T follicular helper cell (primary cell): ENCODE measurements at regions not wholly inside any gene's neighbourhood (a gene's known extent, or its start where the extent isn't known, plus 50 kb on each side); places are given as distances from the start of the nearest gene placed in this dataset.
"Not testable (repeated sequence)": the region's sequence is repeated elsewhere in the genome, so short reads cannot be mapped to it uniquely, and the experiment has no call there.

Experiments used
- DNase-seq: peaks from one replicate; pipeline ENCODE4 v3.0.0-alpha.2; 2020; ENCODE audit warnings: low read depth

DNA sequence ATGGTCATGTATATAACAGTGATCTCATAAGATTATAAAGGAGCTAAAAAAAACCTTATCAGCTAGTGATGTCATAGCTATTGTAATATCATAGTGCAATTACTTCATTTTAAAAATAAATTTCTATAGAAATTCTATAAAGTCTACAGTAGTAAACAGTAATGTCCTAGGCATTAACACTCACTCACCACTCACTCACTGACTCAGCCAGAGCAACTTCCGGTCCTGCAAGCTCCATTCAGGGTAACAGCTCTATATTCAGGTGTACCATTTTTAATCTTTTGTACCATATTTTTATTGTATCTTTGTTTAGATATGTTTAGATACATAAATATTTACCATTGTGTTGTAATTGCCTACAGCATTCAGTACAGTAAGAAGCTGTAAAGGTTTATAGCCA, 524.4 kb upstream of the CDH5 start:
- DNase-seq: no peak

DNA sequence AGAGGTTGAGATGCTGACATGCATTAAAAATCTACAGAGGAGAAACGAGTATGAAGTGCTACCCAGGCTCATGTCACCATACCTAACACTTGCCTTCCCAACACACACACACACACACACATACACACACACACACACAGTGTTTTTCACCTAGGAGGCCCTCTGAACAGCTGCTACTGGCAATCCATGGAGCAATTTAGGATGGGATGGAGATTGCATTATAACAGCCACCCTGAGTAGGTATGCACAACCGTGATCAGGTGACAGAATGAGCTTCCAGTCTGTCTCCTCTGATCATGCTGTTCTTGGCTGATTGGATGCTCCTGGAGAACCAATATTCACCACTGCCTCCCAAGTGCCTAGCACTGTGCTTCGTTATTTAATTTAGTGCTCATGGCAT, 528.5 kb upstream of the CDH5 start:
- DNase-seq: no peak

DNA sequence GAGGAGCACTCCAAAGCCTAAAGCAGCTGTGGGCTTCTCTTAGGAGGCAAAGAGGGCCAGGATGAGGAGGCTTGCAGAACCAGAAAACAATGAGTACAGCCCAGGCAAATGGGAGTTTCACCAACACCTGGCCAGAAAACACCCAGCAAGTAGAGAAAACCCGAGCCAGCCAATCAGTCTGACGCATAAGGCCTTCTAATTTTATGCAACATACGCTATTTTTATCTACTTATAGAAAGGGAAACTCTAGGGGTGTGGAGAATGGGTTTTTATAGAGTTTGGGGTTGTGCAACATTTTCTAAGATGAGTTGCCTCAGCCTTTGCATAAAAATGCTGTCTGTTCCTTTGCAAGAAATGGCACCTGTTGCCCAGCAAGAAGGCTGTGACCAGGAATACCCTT, 529.0 kb upstream of the CDH5 start:
- DNase-seq: no peak

DNA sequence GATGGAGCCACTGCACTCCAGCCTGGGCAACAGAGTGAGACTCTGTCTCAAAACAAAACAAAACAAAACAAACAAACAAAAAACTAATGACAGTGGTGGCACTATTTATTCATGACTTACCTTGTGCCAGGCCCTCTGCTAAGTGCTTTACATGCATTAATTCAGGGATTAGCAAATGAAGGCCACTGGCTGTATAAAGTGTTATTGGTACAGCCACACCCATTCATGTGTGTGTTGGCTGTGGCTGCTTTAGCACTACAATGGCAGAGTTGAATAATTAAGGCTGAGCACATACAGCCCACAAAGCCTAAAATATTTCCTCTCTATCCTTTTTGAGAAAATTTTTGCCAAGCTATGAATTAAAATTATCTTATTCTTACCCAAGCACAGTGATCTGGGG, 531.8 kb upstream of the CDH5 start:
- no peak for DNase-seq

DNA sequence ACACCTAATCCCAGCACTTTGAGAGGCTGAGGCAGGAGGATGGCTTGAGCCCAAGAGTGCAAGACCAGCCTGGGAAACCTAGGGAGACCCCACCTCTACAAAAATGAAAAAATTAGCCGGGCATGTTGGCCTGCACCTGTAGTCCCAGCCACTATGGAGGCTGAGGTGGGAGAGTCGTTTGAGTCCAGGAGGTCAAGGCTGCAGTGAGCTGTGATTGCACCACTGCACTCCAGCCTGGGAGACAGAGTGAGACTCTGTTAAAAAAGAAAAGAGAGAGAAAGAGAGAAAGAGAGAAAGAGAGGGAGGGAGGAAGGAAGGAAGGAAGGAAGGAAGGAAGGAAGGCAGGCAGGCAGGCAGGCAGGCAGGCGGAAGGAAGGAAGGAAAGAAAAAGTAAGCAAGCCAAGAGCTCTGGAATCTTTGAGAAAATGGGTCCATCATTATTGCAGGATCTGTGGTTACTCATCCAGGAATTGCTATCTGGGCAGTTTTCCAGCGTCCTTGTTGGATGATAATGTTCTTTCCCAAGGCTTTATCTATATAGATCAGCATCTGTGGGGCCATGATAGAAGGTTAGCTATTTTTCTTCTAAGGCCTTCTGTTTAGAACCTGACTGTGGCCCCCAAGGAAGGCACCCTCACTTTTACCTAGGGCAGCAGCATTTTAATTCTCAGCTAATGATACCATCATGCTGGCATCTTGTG, 533.2 kb upstream of the CDH5 start:
- DNase-seq: no peak

DNA sequence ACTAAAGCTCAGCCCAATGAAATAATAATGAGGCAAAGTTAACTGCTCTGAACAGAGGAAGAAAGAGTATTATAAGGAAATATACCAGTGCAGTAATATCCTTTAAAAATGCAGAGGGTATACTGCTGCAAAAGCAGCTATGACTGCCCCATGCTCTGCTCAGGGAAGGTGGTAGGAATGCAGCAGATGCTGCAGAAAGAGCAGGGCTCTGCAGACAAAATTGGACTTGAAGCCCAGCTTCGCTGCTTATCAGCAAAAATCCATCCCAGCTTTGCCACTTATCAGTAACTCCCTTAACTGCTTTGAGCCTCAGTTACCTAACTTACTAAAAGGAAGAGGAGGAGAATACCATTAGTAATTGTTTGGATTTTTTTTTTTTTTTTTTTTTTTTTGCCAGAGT, 533.8 kb upstream of the CDH5 start:
- no peak for DNase-seq

DNA sequence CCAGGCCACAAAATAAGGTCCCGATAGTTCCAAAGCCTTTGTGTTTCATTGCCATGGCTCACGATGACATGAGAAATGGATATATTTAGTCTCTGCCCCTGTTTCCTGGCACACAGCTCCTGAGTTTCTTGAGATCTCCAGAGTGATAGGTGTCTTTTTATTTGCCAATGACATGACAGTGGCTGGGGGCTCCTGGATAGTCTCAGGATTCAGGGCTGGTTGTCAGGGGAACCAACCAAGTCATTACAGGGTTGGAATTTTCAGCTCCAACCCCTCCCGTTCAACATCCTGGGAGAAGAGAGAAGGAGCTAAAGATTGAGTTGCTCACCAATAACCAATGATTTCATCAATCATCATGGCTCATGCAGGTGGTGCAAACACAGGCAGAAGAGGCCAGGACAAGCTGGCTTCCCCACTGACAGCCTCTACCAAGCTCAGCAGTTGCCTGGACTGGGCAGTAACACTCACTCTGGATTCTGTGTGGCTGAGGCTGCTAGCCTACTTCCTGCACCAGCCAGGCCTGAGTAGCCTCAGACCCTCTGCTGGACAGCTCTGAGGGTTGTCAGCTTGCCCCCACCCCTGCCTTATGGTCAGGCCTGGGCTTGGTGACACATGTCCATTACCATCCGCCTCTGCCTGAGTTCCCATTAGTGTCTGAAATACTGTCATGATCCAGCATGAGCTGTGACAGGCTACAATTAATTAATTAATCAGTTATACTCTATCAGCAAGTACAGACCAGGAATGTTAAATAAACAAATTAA, 534.4 kb upstream of the CDH5 start:
- no peak for DNase-seq

DNA sequence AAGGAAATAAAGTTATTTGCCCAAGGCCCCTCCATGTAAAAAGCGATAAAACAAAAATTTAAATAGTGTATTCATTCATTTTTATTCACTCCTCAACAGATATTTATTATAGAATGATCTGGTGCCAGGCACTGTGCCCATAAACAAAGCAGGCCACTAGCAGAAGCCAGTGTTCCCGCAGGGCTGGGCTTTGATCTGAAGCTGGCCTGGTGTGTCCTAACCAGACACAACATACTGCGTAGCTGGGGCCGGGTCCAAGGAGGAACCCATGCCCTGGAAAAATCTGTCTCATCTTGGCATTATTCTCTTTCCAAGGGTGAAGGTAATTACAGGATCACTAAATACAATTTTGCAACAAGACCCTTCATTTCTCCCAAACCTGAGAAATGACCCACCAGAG, 537.4 kb upstream of the CDH5 start:
- no peak for DNase-seq

DNA sequence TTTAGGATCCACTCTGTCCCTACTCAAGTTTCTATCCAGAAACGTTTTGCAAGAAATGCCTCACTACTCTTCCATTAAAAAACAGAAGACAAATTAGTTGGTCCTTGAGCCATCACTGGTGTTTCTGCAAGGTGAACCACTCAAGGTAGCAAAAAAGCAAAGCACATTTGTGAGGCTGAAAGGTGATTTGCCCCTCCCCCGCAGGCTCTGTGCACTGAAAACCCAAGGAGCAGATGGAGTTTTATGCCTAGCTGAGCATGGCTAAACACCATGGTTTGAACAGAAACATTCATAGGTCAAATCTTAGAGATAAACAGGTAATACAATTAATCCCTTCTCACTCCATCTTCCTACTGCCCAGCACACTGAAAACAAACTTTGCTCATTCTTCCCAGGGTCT, 538.2 kb upstream of the CDH5 start:
- DNase-seq: no peak

DNA sequence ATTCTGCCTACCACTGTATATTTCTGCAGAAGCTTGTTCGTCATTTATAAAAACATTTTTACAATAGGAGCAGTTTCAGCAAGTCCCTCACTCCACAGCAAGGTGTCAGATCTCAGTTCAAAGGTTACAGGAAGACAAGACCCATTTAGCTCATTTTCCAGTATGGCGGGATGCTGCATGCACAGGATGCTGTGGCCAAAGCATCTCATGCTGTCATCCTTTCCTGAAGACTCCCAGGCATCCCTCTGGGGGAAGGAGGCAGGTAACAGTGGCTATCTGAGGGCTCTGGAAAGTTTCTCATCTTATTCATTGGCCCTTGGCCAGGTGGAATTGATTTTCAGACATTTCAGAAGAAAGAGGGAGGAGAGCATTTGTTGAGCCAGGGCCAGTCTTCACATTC, 539.3 kb upstream of the CDH5 start:
- DNase-seq: no peak

DNA sequence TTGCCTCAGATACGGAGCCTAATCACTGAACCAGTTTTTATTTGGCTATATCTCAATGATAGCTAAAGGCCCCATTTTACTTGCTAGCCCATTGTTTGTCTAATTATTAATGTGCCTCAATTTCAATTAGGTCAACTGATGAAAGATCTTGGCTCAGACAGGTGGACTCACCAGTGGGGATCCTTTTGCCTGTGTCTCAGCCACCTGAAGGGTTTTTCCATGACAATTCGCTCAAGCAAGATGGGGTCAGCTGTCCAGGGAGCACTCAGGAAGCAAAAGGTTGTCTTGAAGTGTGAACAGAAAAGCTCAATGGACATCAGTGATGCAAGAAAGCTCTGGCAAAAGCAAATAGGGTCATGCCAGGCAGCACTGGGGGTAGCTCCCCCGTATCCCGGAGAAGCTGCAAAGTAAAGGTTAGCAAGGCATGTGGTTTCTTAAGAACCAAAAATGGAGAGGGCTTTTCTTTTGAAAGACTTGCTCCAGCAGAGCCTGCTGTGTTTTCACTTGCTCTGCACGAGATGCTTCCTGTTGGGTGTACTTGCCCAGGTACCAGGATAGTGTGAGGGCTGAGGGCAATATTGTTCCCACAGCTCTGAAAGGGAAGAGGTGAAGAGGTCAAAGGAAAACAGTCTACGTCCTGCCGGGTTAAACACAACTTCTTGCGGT, 541.2 kb upstream of the CDH5 start:
- no peak for DNase-seq

DNA sequence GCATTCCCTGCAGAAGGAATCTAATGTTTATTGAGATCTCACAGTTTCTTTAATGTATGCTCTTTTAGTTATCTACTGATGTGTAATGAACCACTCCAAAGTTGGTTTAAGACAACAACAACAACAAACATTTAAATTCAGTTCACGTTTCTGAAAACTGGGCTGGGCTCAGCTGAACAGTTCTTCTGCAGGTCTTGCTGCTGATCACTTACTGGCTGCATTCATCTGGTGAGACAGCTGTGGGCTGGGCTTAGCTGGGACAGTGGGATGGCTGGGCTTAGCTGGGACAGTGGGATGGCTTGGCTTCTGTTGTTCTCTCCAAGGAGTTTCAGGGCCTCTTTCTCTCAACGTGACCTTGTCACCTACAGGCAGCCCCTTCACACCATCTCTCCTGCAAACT, 544.3 kb upstream of the CDH5 start:
- no peak for DNase-seq

DNA sequence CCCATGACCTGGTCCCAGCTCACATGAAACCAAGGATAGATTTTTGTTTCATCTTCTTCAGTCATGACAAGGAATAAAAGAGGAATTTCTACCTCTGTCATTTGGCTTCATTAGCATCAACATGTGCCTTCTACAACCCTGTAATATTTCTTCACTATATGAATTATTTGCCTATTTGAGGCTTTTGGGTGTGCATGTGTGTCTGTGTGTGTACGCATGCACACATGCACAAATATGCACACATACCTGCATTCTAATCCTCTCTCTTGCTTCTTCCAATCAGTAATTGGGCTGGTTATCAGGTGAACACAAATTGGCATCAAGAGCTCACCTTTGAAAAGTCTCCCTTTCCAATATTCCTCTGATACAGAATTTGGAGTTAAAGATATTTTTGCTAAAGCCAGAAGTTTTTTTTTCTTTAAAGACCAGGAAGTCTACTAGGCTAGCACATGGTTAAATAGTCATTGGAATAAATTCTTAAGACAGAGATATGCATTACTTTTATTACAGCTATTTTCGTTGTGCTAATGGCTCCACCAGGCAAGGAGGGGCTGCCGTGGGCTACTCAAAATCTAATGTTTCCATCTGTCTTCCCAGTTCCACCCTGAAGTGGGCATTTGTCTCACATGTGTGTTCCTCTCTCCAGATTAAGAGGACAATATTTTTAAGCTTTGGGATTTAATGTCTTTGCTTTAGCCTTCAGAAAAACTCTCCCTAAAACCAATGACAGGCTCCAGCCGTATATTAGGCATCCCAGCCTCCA, 547.2 kb upstream of the CDH5 start:
- no peak for DNase-seq

DNA sequence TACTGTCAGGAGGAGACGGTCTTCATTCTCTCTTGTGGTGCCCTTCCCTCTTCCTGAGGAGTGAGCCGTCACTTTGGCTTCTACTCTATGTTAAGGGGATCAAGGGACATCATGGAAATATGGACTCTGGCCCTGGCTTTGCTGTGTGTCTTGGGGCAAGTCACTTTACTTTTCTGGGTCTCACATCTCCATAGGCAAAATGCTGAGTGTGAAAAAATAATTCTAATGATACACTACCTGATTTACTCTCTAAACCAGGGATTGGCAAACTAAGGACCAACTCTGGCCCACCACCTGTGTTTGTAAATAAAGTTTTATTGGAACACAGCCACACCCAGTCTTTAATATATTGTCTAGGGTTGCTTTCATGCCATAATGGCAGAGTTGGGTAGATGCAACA, 548.7 kb upstream of the CDH5 start:
- DNase-seq: no peak

DNA sequence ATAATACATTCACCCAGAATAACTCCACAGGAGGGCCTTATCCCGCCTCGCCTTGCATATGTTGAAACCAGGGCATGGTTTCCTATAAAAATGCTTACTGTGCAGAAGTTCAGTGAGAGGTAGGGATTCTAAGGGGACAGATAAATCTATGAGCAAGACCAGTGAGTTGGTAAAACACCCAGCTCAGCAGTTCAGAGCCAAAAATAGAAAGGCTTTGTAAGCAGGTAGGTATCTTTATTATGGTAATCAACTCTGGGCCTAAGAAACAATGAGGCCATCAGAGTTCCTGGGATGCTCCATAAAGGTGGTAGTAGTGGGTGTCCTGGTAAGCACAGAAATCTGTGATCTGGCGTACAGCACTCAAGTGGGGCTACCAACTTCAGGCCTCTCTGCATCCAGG, 549.4 kb upstream of the CDH5 start:
- DNase-seq: no peak

DNA sequence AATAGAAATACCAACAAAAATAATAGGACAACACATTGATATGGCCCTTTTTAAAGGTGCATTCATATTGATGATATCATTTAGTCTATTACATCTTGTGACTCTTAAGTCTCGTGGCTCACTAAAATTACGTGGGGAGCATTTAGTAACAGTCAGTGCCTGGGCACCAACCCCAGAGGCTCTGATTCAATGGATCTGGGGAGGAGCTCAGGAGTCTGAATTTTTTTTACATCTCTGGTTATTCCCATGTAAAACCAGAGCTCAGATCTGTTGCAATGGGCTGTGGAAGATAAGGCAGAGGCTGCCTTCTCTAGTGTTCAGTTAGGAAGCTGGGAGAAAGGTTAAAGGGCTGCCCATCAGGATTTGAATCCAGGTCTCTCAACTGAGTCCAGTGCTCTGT, 549.9 kb upstream of the CDH5 start:
- DNase-seq: no peak

DNA sequence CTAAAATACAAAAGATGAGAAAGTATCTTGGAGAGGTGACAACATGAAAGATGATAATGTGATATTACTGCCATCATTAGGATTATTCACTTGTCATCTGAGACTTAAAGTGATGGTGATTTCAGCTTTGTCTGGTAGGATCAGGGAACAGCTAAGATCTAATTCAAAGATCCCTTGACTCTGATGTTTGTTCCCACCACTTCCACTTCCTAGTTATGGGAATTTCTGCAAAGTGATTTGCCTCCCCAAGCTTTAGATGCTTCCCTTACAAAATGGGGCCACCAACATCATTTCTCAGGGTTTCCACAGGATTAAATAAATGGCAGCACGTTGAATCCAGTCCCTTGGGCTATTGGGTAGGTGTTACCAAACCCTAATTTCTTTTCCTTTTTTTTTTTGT, 550.8 kb upstream of the CDH5 start:
- DNase-seq: no peak

DNA sequence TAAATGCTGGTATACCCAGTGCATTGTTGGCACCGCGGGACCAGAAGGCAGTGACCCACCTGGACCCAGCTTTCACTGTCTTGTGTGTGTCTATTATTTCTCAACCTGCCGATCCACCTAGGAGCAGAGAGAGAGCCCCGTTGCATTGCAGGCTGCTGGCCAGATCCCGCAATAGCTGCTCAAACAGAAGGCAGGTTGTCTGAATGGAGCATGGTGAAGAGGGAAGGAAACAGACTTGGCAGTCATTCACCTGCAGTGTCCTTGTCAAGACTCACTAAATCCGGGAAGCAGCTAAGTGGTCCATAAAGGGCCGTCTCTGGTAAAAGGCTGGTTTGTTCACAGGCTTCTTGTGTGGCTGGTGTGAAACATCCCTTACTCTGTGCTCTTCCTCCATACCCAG, 552.6 kb upstream of the CDH5 start:
- not testable (repeated sequence) for DNase-seq

DNA sequence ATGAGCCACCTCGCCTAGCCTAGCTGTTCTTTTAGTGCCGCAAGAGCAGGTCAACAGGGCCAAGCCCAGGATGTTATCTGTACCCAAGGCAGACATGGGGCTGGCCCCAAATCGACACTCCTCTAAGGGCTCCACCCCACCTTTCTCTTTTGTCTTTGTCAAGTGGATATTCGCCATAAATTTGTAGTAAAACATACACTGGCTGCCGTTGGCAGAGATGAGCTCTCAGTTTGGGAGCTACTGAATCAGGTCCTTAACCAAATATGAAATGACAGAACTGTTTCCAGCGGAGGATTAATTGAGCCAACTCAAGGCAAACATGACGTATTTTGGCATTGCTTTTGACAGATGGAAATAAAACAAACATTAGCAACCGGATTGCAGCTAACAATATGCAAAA, 556.9 kb upstream of the CDH5 start:
- DNase-seq: no peak

DNA sequence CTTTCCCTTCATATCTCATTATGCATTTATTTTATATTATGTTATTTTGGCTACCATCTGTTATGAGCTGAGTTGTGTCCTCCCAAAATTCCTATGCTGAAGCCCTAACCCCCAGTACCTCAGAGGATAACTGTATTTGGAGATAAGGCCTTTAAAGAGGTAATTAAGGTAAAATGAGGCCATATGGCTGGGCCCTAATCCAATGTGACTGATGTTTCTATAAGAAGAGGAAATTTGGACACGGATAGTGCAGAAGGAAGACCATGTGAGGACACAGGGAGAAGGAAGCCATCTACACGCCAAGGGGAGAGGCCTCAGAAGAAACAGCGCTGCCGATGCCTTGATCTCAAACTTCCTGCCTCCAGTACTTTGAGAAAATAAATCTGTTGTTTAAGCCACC, 557.7 kb upstream of the CDH5 start:
- no peak for DNase-seq

DNA sequence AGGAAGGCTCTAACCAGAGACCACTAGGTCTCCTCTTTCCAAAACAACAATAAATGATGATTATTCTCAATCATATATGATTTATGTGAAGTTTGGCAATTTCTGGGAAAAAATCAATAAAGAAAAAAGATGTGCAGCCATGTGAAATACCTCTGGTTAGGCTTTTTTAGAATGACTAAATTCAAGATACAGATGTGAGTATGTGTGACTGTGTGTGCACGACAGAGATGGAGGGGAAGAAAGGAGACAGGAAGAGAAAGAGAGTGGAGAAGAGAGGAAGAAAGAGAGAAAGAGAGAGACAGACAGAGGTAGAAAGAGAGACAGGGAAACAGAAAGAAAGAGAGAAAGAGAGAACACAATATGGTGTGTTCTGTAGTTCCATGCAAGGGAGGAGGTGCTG, 558.6 kb upstream of the CDH5 start:
- no peak for DNase-seq

DNA sequence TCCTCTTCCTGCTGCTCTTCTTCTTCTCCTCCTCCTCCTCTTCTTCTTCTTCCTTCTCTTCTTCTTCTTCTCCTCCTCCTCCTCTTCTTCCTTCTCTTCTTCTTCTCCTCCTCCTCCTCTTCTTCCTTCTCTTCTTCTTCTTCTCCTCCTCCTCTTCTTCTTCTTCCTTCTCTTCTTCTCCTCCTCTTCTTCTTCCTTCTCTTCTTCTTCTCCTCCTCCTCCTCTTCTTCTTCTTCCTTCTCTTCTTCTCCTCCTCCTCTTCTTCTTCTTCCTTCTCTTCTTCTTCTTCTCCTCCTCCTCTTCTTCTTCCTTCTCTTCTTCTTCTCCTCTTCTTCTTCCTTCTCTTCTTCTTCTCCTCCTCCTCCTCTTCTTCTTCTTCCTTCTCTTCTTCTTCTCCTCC, 560.8 kb upstream of the CDH5 start:
- not testable (repeated sequence) for DNase-seq

DNA sequence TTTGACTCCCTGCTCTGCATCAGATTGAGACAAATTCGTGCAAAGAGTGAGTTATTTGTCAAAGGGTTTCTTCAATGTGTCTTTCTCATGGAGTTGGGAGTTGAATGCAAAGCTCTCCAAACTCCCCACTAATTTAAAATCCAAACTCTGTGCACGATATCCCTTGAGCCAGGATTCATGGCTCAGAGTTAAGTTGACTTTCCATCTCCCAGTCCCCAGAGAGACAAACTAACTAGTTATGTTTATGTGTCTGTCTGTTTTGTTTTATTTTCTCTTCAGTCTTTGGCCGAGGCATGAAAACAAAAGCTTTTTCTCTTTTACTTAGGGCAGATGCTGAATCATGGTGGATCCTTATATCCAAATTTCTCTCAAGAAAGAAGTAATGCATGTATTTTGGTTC, 570.0 kb upstream of the CDH5 start:
- DNase-seq: no peak
